ENCODE measurements at regions not wholly inside any gene's neighbourhood (a gene's known extent, or its start where the extent isn't known, plus 50 kb on each side); places are given as distances from the start of the nearest gene placed in this dataset.
"Not testable (repeated sequence)": the region's sequence is repeated elsewhere in the genome, so short reads cannot be mapped to it uniquely, and the experiment has no call there.

DNA sequence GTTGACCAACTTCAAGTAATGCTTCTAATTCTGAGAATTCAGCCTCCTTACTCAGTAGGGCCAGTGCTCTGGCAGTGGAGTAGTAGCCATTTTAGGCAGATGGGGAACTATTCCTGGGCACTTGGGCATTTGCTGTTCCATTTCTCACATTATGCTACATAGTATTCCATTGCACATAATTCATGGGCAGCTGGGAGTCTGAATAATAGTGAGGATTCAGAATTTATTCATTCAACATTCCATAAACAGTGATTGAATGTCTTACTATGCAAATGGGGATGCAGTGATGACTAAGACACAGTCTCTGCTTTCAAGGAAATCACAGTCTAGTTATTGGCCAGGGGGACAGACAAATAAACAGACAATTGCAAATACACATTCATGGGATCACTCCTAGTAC lies 301.0 kb upstream of the KCNN2 start:
- DNase-seq, result no peak

- DNase-seq, result no peak
Observed at GRCh38 chr5:114062932-114063867, 298.7 kb upstream of the KCNN2 start.

GRCh38 chr5:114065912-114066311 lies 296.0 kb upstream of the KCNN2 start:
- no peak for DNase-seq

DNA sequence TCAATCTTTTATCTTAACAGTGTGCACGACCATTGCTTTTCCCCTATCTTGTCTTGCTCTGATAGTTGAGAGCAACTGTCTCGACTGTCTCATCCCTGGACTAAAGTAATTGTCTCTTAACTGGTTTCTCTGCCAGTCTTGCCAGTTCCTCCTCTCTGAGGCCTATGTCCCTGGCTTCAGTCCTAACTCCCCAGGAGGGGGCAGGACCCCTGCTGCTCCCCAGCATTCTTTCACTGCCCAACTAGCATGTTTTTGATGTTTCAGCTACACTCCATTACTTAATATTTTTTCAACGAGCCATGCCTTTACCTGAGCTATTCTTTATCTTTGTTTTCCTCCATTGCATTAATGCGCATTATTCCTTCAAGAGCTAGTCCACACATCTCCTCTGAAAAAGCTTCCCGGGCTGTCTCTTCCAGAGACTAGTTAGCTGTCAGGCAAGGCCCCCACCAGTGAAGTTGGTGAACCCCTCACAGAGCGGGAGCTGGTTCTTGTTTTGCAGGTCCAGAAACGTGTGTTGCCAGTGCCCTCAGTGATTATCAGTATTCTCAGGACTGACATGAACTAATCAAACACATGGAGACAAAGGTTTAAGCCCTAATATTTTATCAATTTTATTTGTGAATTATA lies 291.7 kb upstream of the KCNN2 start:
- no peak for DNase-seq

GRCh38 chr5:114089259-114089658 lies 272.6 kb upstream of the KCNN2 start:
- DNase-seq, result no peak

GRCh38 chr5:114097570-114097969 lies 264.3 kb upstream of the KCNN2 start:
- no peak for DNase-seq

DNA sequence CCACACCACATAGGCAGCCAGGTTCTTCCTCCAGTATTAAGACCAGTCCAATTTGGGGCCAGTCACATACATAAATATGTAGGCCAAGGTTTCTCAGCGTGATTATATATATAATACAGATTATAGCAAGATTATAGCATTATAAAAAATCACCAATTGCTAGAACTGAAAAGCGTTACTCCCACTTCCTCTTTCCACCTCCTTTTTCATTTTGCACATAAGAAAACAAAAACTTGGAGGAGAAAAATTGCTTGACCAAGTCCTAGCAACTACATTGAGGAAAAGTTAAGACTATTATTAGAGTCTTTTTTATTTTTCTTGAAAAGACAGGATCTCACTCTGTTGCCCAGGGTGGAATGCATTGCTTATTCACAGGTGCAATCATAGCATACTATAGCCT lies 262.7 kb upstream of the KCNN2 start:
- no peak for DNase-seq

- DNase-seq, result no peak
Observed at GRCh38 chr5:114101153-114101552, 260.7 kb upstream of the KCNN2 start.

DNA sequence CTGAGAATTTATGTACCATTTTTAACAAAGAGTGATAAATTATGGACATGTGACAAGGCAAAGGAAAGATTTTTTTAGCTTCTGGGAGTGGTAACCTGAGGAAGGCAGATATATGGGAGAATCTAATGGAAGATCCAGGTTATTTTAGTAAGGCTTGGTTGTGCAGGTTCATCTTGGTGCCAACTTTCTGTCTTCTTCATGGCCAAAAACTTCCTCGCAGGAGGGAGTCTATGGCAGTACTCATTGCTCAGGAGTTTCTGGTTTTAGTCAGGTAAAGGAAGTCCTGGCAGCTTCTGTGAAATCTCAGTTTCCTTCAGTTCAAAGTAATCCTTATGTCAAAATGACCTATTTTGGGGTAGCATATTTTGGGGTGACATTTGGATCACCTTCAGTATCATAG lies 248.3 kb upstream of the KCNN2 start:
- no peak for DNase-seq

GRCh38 chr5:114116981-114117380 lies 244.9 kb upstream of the KCNN2 start:
- DNase-seq, result no peak

- DNase-seq, result no peak
Observed at GRCh38 chr5:114118511-114118910, 243.4 kb upstream of the KCNN2 start.

- DNase-seq, result no peak
Observed at GRCh38 chr5:114120166-114120565, 241.7 kb upstream of the KCNN2 start.

DNA sequence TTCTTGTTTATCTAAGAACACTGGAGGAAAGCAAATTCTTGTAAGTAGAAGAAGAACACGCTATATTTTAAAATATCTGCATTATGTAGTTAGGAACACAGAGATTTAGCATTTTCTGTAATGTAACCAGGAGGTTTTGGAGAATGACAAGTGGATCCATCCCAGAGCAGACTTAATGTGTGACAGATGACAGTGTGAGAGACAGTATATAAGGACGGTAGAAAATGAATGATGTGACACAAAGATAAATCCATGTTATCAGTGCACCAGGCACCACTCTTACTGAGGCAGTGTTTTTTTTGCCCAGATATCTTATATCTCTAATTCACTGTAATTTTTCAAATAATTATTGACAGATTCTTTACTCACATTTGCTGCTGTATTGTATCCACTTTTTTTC lies 239.0 kb upstream of the KCNN2 start:
- DNase-seq, result no peak

DNA sequence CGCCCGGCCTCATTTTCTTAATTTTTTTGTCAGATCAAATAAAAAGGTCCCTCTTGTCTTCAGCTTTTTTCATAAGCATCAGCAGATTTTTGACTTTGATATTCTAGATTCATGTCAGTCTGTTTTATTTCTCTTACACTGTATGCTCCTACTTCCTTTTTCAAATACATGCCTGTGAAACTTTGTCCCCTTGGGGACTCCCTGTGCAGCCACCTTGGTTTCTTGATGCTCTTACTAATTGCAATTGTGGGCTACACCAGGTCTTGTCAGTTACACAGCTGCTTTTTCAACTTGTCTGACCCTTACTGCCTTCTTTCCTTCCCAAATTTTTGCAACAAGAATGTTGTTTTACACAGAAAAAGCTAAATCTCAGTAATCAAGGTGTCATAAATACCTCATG lies 238.2 kb upstream of the KCNN2 start:
- DNase-seq, result no peak

GRCh38 chr5:114146398-114146797 lies 215.5 kb upstream of the KCNN2 start:
- DNase-seq, result no peak

DNA sequence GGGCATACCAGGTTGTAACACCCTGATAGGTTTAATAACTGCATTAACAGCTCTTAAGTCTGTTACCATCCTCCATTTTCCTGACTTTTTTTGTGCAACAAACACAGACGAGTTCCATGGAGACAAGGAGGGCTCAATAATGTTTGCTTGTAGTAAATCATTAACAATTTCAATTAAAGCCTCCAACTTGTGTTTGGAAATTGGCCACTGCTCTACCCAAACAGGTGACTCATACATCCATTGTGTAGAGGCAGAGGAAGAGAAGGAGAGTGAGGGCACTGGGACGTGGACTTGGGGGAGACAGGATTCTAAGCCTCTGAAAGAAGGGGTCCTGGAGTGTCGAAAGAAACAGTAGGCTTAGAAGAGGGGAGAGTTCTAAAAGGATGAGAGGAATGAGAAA lies 213.6 kb upstream of the KCNN2 start:
- no peak for DNase-seq

DNA sequence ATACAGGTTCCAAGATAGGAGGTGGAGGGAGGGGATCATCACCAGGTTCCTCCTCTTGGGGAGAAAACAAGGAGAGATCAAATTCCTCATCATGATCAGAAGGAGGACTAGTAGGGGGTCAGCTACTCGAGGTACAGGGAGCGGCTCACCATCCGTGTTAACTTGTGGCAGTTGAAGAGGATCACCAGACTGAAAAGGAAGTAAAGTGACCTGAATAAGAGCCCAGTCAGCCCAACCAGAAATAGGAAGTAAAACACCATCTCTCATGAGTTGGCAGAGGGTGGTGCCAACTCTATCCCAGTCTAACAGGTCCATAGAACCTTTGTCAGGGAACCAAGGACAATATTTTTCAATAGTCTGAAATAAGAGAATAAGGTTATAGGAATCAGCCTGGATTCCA lies 213.1 kb upstream of the KCNN2 start:
- DNase-seq, result not testable (repeated sequence)

GRCh38 chr5:114152656-114153360 lies 209.1 kb upstream of the KCNN2 start:
- DNase-seq, result no peak

GRCh38 chr5:114153392-114153791 lies 208.5 kb upstream of the KCNN2 start:
- DNase-seq, result no peak

DNA sequence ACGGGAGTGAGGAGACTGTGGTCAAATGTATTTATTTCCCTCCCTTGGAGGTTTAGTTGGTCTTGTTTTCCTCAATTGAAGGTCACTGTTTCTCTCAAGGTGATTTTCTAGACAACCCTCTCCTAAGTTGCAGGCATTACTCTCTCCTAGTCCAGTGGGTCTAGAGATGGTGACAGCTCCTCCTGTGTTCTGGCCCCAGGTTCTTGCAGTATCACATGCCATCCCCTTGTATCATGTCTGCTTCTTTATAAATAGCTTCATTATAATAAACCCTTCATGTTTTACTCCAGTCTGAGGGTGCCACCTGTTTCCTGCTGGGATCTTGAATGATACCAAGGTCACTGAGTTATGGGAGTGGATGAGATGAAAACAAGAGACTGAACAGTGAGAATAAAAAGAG lies 208.0 kb upstream of the KCNN2 start:
- no peak for DNase-seq

DNA sequence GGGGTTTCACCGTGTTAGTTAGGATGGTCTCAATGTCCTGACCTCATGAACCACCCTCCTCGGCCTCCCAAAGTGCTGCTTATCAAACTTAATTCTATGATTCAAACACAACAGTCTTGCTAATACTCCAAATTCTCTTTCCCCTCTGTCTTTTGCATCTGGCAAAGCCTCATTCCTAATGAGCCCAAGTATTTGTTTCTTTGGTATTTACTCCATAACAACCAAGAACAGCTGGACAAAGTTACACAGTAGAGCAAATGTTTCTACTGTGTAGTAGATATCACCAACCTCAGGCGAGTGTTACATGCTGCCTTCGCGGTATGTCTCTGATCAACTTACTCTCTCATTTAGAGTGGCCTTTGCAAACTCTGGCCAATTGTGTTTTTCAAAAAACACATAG lies 195.8 kb upstream of the KCNN2 start:
- no peak for DNase-seq

GRCh38 chr5:114174131-114174530 lies 187.7 kb upstream of the KCNN2 start:
- DNase-seq, result no peak

DNA sequence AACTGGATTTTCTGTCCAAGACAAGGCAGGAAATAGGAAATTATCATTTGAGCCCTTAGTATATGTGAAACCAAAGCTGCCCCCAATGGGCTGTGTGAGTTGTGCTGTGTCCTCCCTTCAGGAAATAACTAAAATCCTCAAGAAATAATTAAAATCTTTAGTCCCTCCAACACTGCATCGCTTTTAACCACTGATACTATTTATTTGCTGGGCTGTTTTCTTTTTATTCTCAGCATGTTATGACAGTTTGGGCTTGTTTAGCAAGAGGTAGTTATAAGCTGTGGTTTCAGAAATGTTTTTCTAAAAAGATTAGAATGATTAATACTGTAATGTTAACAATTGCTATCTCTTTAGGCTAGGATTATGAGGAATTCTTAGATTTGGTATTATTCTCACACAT lies 187.0 kb upstream of the KCNN2 start:
- DNase-seq, result no peak

- no peak for DNase-seq
Observed at GRCh38 chr5:114176356-114176755, 185.5 kb upstream of the KCNN2 start.

Measured in NCI-H2107 (cell line).